DMS 273 (cell line): ENCODE measurements at regions not wholly inside any gene's neighbourhood (a gene's known extent, or its start where the extent isn't known, plus 50 kb on each side); places are given as distances from the start of the nearest gene placed in this dataset.

Source experiments
- DNase-seq: peaks from one replicate; lab custom pipeline; 2025; ENCODE audit not compliant: unreplicated experiment; lab: John Stamatoyannopoulos, UW

- DNase-seq: no peak
Measured at GRCh38 chr12:106006382-106006781, 132.4 kb downstream of the NUAK1 start.

- DNase-seq: no peak
Measured at GRCh38 chr12:106006940-106007339, 131.8 kb downstream of the NUAK1 start.

- no peak for DNase-seq
Measured at GRCh38 chr12:106010741-106011140, 128.0 kb downstream of the NUAK1 start.
